ENCODE measurements at regions not wholly inside any gene's neighbourhood (a gene's known extent, or its start where the extent isn't known, plus 50 kb on each side); places are given as distances from the start of the nearest gene placed in this dataset.

DNA sequence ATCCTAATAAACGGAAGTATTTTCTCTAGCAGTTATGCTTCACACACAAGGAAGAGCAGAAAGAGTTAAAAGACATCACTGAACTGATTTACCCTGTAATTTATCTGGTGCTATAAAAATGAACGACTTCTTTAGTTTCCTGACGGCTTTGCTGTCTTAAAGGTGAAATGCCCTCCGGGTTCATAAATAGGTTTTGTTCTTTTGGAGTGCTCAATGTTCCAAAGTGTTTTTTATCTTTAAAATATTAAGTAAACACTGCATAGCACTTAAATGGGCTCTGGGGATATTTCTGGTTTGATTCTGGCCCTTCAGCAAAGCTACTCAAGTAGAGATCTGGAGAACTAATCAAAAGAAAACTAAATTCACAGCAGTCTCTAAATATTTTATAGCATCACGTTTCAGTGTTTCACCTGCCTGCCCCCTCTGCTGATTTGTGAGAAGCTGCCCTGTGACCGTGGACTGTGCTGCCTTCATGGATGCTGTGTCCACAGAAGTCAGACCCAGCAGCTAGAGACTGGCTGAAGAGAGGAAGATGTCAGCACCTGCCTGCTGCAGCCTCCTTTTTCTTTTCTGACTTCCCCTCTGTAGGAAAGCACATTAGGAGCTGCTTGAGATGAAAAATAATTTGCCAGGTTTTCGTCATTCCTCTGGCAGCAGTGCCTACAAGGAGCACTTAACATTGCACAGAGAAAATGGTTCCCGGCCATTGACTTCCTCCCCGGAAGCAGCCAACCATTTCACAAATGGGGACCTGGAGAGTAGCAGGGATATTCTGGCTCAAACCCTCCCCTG, 205.1 kb upstream of the FSCB start:
- TF ChIP-seq, protein P1, sequence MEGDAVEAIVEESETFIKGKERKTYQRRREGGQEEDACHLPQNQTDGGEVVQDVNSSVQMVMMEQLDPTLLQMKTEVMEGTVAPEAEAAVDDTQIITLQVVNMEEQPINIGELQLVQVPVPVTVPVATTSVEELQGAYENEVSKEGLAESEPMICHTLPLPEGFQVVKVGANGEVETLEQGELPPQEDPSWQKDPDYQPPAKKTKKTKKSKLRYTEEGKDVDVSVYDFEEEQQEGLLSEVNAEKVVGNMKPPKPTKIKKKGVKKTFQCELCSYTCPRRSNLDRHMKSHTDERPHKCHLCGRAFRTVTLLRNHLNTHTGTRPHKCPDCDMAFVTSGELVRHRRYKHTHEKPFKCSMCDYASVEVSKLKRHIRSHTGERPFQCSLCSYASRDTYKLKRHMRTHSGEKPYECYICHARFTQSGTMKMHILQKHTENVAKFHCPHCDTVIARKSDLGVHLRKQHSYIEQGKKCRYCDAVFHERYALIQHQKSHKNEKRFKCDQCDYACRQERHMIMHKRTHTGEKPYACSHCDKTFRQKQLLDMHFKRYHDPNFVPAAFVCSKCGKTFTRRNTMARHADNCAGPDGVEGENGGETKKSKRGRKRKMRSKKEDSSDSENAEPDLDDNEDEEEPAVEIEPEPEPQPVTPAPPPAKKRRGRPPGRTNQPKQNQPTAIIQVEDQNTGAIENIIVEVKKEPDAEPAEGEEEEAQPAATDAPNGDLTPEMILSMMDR (IDR thresholded peaks at IDR 0.05; ENCODE audit: low read depth, low read length, missing control alignments): no peak
- no peak for DNase-seq (ENCODE audit: low read depth)
- no peak overlapping the region for H3K4me3 ChIP-seq (ENCODE audit: low read depth, low read length)

DNA sequence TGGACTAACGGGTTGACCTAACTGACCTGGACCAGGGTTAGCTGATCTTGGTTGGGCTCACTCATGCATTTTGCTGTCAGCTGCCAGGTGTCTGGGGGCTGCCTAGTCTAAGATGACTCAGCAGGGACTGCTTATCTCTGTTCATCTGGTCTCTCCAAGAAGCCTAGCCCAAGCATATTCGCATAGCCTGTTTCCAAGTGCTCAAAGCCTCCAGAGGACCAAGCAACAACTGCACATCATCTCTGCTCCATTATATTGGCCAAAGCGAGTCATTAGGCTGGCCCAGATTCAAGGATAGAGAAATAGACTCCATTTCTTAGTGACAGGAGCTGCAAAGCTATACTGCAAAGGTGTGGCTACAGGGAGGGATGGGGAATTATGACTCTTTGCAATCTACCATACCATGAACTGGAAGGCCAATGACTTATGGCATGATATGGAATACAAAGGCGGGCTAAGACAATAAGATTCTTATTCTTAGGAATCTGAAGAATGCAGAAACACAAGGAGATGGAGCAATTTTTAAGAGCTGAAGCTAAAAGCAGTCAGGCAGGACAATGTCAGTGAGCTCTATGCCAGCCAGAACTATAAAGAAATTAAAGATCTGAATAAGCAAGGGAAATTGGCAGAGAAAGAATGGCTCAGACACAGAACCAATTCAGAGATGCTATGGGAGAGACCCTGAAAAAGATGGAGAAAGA, 194.6 kb upstream of the FSCB start:
- no peak overlapping the region for H3K4me3 ChIP-seq (ENCODE audit: low read depth, low read length)
- DNase-seq (ENCODE audit: low read depth): no peak
- TF ChIP-seq, protein P1 (IDR thresholded peaks at IDR 0.05; ENCODE audit: low read depth, low read length, missing control alignments): no peak

DNA sequence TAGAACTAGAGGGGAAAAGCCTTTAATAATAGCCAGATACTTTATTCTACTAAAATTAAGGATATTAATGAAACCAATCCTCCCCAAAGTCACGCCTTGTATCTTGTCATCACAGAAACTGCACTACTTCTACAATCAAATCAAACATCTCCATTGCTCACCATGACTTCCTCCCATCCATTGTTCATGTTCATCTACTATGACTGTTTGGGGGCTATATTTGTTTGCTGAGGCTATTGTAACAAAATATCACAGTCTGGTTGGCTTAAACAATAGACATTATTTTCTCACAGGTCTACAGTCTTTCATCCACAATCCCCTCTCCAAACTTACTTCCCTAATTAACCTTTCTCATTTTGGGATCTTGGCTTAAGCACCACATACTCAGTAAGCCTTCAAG, 193.6 kb upstream of the FSCB start:
- H3K4me3 ChIP-seq (ENCODE audit: low read depth, low read length): no peak overlapping the region
- DNase-seq (ENCODE audit: low read depth): no peak
- TF ChIP-seq, protein P1 (IDR thresholded peaks at IDR 0.05; ENCODE audit: low read depth, low read length, missing control alignments): no peak

DNA sequence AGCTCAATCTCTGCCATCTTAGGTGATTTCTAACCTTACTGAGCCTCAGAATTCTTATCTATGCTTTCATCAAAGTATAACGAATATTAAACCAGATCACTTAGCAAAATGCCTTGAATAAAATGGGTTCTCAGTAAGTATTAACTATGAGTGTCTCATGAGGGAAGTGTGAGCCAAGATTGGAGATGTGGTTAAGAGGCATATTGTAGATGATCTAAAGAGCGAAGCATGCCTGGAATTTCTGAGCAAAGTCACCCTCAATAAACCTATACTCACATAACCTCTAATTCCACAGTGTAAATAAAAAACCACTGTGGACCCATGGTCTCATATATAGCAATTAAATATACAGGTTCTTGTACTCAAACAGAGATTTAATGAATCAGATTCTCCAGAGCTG, 193.1 kb upstream of the FSCB start:
- TF ChIP-seq, protein P1 (IDR thresholded peaks at IDR 0.05; ENCODE audit: low read depth, low read length, missing control alignments): no peak
- no peak for DNase-seq (ENCODE audit: low read depth)
- H3K4me3 ChIP-seq (ENCODE audit: low read depth, low read length): no peak overlapping the region

DNA sequence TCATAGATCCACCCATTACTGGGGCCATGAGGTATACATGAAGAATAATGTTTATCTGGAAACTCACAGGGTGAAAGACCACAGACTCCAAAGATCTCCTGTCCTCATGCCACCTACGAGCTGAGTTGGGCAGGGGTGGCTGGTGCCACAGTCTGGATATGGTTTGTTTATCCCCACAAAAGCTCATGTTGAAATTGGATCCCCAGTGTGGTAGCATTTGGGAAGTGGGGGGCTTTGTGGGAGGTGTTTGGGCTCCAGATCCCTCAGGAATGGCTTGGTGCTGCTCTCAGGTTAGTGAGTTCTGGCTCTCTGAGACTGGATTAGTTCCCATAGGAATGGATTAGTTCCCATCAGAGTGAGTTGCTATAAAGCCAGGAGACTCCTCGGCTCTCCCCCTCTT, 192.3 kb upstream of the FSCB start:
- no peak overlapping the region for H3K4me3 ChIP-seq (ENCODE audit: low read depth, low read length)
- TF ChIP-seq, protein P1 (IDR thresholded peaks at IDR 0.05; ENCODE audit: low read depth, low read length, missing control alignments): no peak
- no peak for DNase-seq (ENCODE audit: low read depth)

DNA sequence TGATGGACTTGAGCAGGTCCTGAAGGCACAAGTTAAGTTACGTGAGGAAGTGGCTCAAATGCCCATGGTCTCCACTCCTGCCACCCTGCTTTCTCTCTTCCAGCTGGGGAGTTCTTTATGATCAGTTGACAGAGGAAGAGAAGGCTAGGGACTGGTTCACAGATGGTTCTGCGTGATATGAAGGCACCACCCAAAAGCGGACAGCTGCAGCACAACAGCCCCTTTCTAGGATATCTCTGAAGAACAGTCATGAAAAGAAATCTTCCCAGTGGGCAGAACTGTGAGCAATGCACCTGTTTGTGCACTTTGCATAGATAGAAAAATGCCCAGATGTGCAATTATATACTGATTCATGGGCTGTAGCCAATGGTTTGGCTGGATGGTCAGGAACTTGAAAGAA, 162.4 kb upstream of the FSCB start:
- DNase-seq (ENCODE audit: low read depth): no peak
- TF ChIP-seq, protein P1 (IDR thresholded peaks at IDR 0.05; ENCODE audit: low read depth, low read length, missing control alignments): no peak
- no peak overlapping the region for H3K4me3 ChIP-seq (ENCODE audit: low read depth, low read length)

Data from GM12864 (cell line).